Stimulated activated CD8-positive, alpha-beta memory T cell treated with anti-CD3 and anti-CD28 coated beads, Interleukin-15, amount 100 ng/mL, for 4 hours (primary cell): ENCODE measurements at regions not wholly inside any gene's neighbourhood (a gene's known extent, or its start where the extent isn't known, plus 50 kb on each side); places are given as distances from the start of the nearest gene placed in this dataset.
"Not testable (repeated sequence)": the region's sequence is repeated elsewhere in the genome, so short reads cannot be mapped to it uniquely, and the experiment has no call there.

Experiments
- DNase-seq, 2 donors: peaks; one replicate each; pipeline ENCODE4 v3.0.0-alpha.2; 2020; ENCODE audit warnings: low read depth in 2 of 2

DNA sequence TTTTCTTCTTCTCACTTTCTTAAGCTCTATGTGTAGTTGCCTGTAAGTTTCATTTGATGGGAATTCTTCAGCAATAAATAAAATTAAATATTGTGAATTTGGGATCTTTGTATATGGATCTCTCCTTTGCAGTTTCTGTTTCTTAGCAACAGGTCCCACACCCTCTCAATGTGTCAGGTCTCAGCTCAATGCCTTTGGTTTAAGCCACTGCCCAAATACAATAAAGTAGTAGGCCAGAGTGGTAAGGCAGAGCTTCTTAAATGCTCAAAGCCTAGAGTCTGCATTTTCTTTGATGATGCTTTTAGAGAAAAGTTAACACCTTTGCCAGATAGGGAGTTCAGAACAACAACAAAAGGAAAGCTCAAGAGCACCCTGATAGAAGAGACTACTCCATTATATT is 343.7 kb downstream of the NSUN3 start:
- no peak for DNase-seq

DNA sequence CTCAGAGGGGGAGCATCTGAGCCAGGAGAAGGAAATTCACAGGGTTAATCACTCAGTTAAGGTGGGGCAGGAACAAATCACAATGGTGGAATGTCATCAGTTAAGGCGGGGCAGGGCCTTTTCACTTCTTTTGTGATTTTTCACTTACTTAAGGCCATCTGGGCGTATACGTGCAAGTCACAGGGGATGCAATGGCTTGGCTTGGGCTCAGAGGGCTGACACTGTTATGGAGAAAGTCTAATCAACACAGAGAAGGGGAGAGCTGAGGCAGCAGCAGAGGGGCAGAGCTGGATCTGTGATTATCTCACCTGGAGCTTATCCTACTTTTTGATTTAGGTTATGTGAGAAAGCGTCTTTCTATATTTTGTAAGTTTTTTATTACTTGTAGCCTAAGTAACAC is 350.1 kb downstream of the NSUN3 start:
- not testable (repeated sequence) for DNase-seq

DNA sequence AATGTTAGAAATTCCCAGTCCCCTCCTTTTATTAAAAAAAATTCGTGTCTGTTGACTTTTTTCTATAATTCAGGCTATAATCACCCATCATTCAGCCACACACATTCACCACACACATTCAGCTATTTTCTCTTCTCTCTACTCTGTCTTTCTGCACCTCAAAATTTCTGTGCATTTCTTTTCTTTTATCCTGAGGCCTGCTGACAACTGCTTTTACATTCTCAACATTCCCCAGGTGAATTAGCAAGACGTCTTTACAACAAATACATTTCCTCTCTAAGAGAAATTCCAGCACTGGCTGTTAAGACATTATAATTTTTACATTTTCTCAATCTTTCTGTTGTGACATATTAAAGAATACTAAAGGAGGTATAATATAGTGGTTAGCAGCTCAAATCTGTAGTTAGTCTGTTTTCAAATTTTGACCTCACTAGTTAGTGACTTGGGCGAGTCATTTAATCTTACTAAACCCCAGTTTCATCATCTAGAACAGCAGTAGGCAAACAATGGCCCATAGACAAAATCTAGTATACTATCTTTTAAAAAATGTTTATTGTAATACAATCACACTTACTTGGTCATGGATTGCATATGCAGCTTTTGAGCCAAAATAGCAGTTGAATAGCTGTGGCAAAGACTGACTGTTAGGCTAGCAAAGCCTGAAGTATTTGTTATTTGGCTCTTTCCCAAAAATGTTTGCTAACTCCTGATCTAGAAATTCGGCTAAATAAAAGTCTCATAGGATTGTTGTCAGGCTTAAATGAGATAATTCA is 350.7 kb downstream of the NSUN3 start:
- DNase-seq, result no peak

DNA sequence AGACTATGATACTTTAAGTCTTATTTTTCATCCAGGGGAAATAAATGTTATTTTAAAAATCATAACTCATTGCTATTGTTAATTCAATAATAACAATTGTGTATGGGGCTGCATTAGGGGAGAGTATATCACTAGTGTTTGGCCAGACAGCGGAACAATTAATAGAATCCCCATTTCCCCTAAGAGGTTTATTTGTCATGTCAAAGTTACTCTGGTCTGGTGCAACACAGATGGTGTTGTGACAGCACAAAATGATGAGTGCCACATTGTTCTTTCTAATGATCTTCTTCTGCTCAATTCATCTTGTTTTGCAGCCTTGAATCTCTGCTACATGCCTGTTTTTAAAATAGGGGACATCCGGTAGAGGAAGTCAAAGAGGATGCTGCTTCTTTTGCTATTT is 351.6 kb downstream of the NSUN3 start:
- DNase-seq, result no peak

DNA sequence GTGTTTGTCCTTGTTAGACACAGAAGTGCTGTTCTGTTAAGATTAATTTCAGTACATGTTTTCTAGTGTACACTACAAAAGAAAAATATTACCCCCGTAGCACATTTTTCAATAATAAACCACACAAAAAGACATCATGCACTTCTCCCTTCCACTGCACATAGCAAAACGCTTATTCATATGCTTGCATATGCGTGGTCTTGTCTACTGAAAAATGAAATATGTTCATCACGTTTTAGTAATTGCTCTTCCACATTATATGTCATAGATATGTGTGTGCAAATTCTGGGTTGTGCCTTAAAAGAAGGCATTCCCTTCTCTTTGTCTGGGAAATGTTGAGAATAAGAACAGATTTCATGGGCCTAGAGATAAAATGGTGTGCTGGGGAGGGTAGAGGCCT is 353.9 kb downstream of the NSUN3 start:
- no peak for DNase-seq

DNA sequence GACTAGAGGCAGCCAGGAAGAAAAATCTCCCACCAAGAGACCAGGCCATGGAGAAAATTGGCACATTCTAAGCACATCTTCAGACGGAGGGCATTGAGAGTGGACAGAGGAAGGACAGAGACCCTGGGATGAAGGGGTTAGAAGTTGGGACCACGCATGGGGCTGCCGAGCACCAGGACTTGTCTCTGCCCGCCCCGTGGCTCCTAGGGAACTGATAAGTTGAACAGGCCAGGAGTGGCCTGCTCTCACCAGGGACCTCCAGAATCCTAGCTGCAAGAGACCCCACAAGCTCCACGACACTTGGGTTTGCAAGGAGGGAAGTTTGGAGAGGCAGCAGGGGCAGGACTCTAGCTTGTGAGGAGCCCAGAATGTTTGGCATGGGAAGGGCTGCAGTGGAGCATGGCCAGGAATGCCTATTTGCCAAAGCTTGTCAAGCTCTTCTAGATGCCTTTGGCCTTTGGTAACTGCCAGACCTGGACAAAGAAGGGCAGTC is 355.1 kb downstream of the NSUN3 start:
- DNase-seq, result no peak

DNA sequence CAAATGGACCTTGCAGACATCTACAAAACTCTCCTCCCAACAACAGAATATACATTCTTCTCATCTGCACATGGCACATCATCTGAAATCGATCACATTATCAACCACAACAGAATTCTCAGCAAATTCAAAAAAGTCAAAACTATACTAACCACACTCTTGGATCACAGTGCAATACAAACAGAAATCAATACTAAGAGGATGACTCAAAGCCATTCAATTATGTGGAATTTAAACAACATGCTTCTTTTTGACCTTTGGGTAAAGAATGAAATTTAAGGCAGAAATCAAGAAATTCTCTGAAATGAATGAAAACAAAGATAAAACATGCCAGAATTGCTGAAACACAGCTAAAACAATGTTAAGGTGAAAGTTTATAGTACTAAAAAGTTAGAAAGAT is 358.1 kb downstream of the NSUN3 start:
- no peak for DNase-seq

DNA sequence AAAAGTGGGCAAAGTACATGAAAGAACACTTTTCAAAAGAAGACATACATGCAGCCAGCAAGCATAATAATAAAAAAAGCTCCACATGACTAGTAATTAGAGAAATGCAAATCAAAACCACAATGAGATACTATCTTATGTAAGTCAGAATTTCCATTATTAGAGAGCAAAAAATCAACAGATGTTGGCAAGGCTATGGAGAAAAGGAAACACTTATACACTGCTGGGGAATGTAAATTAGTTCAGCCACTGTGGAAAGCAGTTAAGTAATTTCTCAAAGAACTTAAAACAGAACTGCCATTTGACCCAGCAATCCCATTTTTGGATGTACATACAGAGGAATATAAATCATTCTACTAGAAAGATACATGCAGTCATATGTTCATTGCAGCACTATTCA is 360.7 kb downstream of the NSUN3 start:
- no peak for DNase-seq

DNA sequence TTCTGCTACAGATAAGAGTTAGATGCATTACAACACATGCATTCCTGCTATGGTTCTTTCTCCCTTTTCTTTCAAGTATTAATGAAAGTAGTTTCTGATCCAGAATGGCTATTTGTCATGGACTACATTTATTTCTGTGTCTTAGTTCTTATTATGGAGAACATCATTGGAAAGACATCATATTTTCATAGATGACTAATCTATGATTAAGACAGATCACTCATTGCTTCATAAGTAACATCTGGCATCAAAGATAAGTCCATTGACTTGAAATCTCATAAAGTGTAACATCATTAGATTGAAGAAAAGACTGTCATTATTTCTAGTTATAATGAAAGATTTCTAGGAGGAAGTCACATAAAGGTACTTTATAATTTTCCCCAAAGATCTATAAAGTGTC is 366.7 kb downstream of the NSUN3 start:
- no peak for DNase-seq

DNA sequence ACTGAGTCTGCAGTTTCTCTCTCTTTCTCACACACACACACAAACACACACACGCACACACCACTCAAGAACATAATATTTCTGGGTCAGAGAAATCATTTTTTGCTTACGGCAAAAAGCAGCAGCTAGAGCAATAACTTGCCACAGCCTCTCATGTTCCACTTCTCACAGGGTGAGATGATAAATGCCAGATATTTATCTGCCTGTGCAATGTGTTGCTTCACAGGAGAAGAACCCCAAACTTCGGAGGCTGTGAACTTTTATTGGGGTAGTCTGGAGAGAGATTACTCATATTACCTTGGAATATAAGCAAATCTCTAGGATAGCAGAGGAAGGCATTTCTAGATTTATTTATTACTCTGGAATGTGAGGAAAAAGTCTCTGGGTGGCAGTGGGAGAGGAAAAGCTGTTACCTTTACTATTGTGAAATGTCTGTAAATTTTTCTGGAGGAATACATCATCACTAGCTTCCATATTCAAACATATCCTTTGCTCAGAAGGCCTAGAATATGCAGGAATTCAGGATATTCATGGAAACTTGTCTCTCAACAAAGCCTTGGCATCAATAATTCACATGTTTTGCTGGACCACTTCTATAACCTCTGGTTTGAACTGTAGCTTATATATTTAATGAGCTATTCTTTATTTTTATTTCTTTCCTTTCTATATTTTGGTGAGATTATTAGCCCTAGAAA is 369.2 kb downstream of the NSUN3 start:
- no peak for DNase-seq

DNA sequence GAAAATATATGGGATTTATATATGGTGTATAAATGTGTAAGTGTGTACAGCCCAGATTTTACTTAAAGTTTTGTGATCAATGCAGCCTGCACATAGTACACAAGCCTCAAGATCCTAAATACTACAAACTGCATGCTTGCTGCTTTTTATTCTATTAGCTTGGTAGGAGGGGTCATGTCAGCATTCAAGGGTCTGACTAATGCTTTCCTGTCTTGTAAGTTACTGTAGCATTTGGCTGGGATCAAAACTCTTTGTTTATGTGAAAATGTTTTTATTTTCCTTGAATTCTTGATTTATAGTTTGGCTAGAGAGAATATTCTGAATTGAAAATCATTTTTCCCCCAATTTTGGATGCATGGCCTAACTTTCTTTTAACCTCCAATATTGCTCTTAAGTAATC is 370.9 kb downstream of the NSUN3 start:
- no peak for DNase-seq

DNA sequence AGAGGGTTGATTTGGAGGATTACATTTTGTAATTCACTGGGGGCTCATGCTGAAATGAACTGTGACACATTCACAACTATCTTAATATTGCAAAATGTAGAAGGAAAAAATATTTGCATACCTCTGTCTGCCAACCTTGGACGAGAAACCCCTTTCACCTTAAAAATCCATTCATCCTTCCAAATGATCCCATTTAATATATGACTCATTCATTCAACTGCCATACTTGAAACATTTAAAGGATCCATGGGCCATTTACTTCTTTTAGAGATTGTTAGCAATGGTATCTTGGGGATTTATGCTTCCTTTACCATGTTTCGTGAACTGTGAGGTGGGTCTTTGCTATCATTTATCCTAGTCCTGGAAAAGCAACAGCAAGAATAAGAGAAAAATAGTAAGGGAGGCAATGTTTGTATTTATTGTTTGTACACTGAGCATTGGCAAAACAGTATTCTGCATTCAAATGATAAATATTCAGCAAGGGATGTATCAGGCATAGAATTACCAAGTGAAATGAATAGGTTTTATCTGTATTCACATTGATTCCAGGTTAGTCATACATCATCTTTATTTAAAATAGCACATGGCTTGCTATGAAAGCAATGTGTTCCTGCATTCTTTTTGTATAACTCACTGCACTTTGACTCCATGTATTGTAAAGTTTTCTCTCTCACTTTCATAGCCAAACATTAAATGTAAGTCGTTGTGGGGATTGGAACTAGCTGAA is 378.1 kb downstream of the NSUN3 start:
- DNase-seq, result no peak

DNA sequence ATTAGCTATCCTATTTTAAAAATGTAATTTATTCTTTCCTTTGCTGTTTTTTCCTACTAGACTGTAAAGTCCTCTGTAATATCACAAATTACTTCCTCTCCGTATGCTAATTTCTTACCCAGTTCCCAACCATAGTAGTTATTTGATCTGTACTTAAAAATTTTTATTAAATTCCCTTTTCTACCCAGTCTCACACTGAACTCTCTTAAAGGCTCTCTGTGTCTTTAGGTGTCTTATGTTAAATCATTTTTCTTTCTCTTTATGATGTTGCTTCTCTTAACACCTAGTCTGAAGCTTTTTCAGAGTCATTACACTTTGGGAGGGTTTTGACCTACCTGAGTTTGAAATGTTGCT is 378.6 kb downstream of the NSUN3 start:
- no peak for DNase-seq

DNA sequence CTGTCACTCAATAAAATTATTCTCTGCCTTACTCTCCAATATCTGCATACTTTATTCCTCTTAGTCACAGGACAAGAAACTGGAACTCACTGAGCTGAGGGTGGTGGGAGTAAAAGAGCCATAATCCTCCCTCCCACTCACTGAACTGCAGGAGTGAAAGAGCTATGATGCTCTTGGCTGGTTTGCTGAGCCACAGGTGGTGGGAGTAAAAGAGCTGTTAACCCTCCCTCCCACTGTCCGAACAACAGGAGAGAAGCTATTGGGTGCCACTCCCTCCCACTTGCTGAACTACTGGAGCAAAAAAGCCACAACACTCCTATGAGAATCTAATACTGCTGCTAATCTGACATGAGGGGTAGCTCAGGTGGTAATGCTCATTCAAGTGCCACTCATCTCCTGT is 391.0 kb downstream of the NSUN3 start:
- no peak for DNase-seq

DNA sequence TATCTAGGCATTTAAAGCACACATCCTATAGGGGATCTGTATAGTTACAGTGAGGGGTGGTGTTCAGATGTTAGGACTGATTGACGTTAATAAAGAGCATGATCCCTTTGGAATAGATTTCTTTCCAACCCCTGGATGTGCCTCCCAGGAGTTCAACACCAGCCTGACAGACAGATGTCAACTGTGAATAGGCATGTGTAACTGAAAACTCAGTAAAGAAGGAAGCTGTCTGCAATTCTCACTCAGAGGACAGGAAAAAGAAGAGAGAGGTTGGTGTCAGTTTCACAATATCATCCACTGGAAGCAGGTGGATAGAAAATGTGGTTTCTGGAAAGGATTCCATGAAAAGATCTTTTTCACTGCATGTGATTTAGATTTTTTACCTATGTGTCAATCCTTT is 396.3 kb downstream of the NSUN3 start:
- DNase-seq, result no peak

DNA sequence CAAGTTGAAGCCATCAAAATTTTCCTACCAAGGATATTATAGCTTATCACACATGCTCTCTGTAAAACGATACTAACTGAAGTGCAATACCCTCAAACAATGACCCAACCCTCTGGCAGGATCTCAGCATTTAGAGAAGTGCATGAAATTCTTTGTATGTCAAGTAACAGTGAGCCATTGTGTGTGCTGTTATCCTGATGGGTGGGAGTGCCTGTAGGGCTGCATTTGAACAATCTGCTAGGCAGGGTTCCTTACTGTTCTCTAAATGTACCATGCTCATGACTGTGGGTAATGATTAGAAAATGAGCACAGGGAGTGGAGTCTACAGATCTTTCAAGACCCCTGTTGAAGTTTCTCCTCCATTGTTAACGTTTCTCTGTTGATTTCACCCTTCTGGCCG is 398.1 kb downstream of the NSUN3 start:
- no peak for DNase-seq

DNA sequence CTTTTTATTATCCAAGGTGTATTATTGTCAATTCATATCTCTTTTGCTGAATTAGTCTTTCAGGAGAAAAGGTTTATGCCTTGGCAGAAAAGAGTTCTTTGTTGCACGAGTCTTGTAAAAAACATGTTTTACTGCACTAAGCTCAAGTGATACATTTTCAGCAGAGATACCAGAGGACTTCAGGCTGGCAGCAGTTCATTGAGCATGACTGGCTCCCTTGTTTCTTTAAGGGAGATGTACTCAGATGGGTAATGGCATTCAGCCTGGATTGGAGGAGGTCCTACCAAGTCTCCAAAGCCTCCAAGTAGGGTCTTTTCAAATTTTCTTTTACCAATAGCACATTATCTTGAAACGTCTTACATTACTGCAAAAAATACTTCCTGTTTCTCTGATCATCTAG is 400.1 kb downstream of the NSUN3 start:
- no peak for DNase-seq

DNA sequence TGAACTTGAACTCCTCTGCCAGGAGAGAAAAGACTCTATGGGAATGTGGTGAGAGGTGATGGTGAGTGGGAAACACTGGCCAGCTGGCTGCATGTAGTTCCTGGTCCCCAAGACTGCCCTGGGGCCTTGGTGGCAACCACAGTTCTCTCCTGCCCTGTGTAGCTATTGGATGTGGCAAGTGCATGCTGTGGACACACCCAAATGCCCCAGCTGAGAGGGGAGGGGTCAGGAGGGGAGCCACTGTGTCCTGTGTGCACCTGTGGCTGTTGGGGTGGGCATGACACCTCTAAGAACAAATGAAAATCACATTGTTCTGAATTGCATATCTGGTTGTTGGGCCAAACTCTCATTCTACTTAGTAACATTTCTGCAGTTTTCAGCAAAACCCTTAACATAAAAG is 409.6 kb downstream of the NSUN3 start:
- DNase-seq, result no peak

DNA sequence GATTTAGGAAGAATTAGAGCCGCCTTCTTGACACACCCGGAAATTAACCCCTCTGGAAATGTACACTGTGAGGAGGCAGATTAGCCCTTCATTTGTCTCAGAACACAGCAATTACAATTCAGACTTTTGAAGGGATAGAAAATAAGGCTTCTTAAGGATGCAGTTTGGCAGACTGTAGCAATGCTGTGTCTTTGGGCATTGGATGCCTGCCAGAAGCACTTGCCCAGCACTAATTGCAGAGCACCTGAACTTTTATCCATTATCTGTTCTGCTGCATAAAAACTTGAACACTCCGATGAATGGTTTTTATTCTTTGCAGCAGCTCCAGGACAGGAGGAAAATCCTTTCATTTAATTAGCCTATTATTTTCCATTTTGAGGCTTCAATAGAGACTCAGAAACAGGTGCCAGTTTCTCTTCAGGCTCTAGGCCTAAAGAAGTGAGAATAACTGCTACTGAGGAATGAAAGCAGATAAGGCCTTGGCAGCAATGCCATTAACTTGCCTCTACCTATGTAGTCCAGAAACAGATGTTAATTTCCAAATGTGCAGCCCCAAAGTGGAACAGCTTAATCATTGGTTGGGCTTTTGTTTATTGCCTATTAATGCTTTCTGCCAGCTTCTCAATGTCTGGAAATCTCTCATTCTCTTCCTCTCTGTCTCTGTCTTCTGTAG is 418.5 kb downstream of the NSUN3 start:
- no peak for DNase-seq

DNA sequence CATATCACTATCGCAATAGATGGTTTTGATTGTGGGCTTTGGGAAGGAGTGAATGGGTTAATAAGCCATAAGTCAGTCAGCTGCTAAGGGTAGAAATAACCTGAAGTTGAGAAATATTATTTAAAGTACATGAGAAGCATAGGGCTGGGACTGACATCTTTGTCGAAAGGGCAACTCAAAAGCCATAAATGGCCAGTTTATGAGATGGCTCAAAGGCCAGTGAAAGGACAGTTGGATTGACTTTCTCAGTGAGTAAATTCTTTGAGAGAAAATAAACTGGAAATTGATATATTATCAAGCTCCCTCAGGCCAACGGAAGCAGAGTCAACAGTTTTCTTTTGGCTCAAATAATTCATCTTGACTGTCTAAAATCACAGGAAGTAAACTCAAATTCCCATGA is 419.8 kb downstream of the NSUN3 start:
- DNase-seq, result no peak

DNA sequence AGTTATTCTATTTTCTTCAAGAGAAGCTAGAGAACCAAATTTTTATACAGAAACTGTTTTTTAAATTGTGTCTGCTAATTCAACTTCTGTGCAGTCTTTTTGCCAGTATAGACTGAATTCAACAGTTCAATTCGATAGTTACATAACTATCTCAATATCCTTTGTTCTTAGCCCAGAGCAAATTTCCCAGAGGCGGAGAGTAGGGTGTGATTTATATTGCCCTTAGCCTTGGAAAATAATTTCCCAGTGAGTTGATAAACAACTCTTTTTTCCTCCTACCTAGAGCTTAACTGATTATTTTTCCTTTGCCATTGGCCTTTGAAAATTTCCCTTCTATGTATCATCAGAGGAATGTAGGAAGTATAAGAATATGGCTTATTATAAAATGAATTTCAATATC is 420.5 kb downstream of the NSUN3 start:
- DNase-seq, result no peak

DNA sequence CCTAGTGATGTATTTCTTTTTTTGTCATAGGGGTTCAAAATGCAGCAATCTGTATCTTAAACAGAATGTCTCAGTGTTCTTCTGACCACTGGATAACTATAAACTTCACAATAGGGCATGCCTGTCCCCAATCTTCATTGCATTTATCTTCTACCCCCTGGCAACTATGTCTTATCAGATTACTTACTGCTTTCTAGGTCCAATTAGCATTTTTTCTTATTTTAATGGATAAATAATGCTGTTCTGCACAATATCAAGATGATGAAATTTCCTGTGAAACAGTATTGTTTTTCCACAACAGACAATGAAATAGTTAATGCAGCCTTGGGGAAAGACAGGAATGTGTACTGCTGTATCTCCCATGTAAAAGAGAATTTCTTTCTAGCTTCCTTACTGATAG is 432.1 kb downstream of the NSUN3 start:
- DNase-seq, result no peak
